Heart left ventricle (tissue), 13 donors: ENCODE measurements at regions not wholly inside any gene's neighbourhood (a gene's known extent, or its start where the extent isn't known, plus 50 kb on each side); places are given as distances from the start of the nearest gene placed in this dataset.

ENCODE experiments used
- CTCF ChIP-seq, 12 donors: fragments of 200-600 bp; sonication (generic) in 4 of 12; IDR thresholded peaks; one replicate each; pipeline versions ENCODE4 v1.5.0 to v1.8.0; 2018 to 2022; ENCODE audit warnings: antibody characterized with exemption in 12 of 12, mild to moderate bottlenecking in 5 of 12
- POLR2A ChIP-seq, 2 donors: fragments of 450-650 bp; IDR thresholded peaks; one replicate each; pipeline ENCODE4 v1.6.1; 2017; ENCODE audit warnings: antibody characterized with exemption in 2 of 2, mild to moderate bottlenecking in 2 of 2, moderate library complexity in 2 of 2
- donor health status: ischemic (EF 13 %, LVEDD 7.1; RV severe dilation, severe dysfunction).
- donor health status: DM: no; HTN: yes; CAD: no.
- donor health status: DM: no; HTN: no; CAD: no.
- donor health status: ischemic (EF 25% LVEDD 6.9; RV normal size, moderate dysfunction).
- donor health status: ischemic (EF 25% LVEDD 5.7; RV mildly dilated, moderate dysfunction).
- donor health status: ischemic (EF 35%, LVEDD 5.7; RV mildly dilated, moderate dysfunction).
- donor health status: nonischemic (EF 11% LVEDD 7.7; RV severe dilation, severe dysfunction).
- donor health status: DM: yes; HTN: yes; CAD: no.
- donor health status: PGD.
- donor health status: ischemic (EF 29% LVEDD 5.4; RV normal size, mild dysfunction).
- donor health status: nonischemic (EF 23%, LVEDD 6.1; RV moderate dilation, normal function).

- no peak for TF ChIP-seq POLR2A (IDR thresholded peaks at IDR 0.05)
- TF ChIP-seq CTCF (IDR thresholded peaks at IDR 0.05): no peak
Observed at GRCh38 chr2:61590214-61590613, 52.1 kb upstream of the XPO1 start.
